ENCODE measurements at regions not wholly inside any gene's neighbourhood (a gene's known extent, or its start where the extent isn't known, plus 50 kb on each side); places are given as distances from the start of the nearest gene placed in this dataset.

DNA sequence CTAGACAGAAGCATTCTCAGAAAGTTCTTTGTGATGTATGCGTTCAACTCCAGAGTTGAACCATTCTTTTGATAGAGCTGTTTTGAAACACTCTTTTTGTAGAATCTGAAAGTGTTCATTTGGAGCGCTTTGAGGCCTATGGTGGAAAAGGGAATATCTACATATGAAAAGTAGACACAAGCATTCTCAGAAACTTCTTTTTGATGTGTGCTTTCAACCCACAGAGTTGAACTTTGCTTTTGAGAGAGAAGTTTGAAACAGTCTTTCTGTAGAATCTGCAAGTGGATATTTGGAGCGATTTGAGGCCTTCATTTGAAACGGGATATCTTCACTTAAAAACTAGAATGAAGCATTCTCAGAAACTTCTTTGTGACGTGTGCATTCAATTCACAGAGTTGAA is 582.6 kb upstream of the ZNF337 start:
- Histone ChIP-seq H3K4me3 (ENCODE audit: low read depth in 1 of 3, low read length in 3 of 3) (no peak overlapping the region), H3K9ac (ENCODE audit: low read depth in 1 of 2, low read length in 2 of 2) (no peak overlapping the region), H3K27ac (ENCODE audit: low read depth in 1 of 2, low read length in 2 of 2) (no peak overlapping the region), H3K36me3 (ENCODE audit: control insufficient read depth in 4 of 4, insufficient read depth in 3 of 4, low read depth in 1 of 4, low read length in 3 of 4) (no peaks in the 10 kb centered on the region), H3K9me3 (ENCODE audit: control insufficient read depth in 4 of 4, low read length in 3 of 4) (no peaks in the 10 kb centered on the region), H3K4me1 (ENCODE audit: control insufficient read depth in 4 of 4, insufficient read depth in 4 of 4, low read length in 3 of 4) (no peaks in the 10 kb centered on the region), H3K27me3 (ENCODE audit: control insufficient read depth in 4 of 4, insufficient read depth in 4 of 4, low read length in 3 of 4) (no peaks in the 10 kb centered on the region)
- TF ChIP-seq, protein P1, sequence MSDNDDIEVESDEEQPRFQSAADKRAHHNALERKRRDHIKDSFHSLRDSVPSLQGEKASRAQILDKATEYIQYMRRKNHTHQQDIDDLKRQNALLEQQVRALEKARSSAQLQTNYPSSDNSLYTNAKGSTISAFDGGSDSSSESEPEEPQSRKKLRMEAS (IDR thresholded peaks at IDR 0.05) = no peak
- TF ChIP-seq HNF4A (conservative IDR thresholded peaks at IDR 0.05) (no peak), YY1 (IDR thresholded peaks at IDR 0.05) (no peak), GABPA (IDR thresholded peaks at IDR 0.05 in 1 of 2, conservative IDR thresholded peaks at IDR 0.05 in 1 of 2) (no peak), RAD21 (IDR thresholded peaks at IDR 0.05) (no peak), TAF1 (conservative IDR thresholded peaks at IDR 0.05) (no peak), JUND (IDR thresholded peaks at IDR 0.05) (no peak), FOXA2 (IDR thresholded peaks at IDR 0.05) (no peak), SP1 (IDR thresholded peaks at IDR 0.05) (no peak), RXRA (IDR thresholded peaks at IDR 0.05) (no peak), NR2F2 (IDR thresholded peaks at IDR 0.05) (no peak), EGR1 (IDR thresholded peaks at IDR 0.05; ENCODE audit: low read depth in 2 of 2) (no peak)
- TF ChIP-seq, protein P2, sequence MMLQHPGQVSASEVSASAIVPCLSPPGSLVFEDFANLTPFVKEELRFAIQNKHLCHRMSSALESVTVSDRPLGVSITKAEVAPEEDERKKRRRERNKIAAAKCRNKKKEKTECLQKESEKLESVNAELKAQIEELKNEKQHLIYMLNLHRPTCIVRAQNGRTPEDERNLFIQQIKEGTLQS (IDR thresholded peaks at IDR 0.05) = no peak
- TF ChIP-seq, protein P3, sequence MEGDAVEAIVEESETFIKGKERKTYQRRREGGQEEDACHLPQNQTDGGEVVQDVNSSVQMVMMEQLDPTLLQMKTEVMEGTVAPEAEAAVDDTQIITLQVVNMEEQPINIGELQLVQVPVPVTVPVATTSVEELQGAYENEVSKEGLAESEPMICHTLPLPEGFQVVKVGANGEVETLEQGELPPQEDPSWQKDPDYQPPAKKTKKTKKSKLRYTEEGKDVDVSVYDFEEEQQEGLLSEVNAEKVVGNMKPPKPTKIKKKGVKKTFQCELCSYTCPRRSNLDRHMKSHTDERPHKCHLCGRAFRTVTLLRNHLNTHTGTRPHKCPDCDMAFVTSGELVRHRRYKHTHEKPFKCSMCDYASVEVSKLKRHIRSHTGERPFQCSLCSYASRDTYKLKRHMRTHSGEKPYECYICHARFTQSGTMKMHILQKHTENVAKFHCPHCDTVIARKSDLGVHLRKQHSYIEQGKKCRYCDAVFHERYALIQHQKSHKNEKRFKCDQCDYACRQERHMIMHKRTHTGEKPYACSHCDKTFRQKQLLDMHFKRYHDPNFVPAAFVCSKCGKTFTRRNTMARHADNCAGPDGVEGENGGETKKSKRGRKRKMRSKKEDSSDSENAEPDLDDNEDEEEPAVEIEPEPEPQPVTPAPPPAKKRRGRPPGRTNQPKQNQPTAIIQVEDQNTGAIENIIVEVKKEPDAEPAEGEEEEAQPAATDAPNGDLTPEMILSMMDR (IDR thresholded peaks at IDR 0.05; ENCODE audit: low read depth, low read length, missing input control) = no peak
- TF ChIP-seq, protein P4, sequence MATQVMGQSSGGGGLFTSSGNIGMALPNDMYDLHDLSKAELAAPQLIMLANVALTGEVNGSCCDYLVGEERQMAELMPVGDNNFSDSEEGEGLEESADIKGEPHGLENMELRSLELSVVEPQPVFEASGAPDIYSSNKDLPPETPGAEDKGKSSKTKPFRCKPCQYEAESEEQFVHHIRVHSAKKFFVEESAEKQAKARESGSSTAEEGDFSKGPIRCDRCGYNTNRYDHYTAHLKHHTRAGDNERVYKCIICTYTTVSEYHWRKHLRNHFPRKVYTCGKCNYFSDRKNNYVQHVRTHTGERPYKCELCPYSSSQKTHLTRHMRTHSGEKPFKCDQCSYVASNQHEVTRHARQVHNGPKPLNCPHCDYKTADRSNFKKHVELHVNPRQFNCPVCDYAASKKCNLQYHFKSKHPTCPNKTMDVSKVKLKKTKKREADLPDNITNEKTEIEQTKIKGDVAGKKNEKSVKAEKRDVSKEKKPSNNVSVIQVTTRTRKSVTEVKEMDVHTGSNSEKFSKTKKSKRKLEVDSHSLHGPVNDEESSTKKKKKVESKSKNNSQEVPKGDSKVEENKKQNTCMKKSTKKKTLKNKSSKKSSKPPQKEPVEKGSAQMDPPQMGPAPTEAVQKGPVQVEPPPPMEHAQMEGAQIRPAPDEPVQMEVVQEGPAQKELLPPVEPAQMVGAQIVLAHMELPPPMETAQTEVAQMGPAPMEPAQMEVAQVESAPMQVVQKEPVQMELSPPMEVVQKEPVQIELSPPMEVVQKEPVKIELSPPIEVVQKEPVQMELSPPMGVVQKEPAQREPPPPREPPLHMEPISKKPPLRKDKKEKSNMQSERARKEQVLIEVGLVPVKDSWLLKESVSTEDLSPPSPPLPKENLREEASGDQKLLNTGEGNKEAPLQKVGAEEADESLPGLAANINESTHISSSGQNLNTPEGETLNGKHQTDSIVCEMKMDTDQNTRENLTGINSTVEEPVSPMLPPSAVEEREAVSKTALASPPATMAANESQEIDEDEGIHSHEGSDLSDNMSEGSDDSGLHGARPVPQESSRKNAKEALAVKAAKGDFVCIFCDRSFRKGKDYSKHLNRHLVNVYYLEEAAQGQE (IDR thresholded peaks at IDR 0.05) = no peak
- TF ChIP-seq, protein P5, sequence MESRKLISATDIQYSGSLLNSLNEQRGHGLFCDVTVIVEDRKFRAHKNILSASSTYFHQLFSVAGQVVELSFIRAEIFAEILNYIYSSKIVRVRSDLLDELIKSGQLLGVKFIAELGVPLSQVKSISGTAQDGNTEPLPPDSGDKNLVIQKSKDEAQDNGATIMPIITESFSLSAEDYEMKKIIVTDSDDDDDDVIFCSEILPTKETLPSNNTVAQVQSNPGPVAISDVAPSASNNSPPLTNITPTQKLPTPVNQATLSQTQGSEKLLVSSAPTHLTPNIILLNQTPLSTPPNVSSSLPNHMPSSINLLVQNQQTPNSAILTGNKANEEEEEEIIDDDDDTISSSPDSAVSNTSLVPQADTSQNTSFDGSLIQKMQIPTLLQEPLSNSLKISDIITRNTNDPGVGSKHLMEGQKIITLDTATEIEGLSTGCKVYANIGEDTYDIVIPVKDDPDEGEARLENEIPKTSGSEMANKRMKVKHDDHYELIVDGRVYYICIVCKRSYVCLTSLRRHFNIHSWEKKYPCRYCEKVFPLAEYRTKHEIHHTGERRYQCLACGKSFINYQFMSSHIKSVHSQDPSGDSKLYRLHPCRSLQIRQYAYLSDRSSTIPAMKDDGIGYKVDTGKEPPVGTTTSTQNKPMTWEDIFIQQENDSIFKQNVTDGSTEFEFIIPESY (IDR thresholded peaks at IDR 0.05) = no peak
- no peak for DNase-seq (ENCODE audit: low spot score)
- 93% methylated on average over 5 of the region's 5 CpGs for WGBS

DNA sequence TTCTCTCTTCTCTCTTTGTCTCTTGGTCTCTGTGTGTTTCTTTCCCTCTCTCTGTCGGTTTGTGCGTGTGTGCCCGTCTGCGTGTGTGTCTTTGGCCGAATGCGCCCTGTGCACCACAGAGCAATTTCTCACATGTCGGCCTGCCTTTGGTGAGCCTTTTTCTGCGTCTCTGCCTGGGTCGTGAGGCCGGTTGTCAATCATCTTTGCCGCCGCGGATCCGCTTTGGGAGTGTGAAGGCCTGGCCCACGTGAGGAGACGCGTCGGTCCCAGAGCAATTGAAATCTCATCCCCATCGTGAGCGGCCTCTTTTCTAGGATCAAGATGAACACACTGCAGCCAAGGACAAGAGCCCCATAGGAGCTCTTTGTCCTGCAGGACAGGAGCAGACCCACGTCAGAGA is 580.7 kb upstream of the ZNF337 start:
- no peak for DNase-seq (ENCODE audit: low spot score)
- no peaks in the 10 kb centered on the region for H3K9me3 ChIP-seq (ENCODE audit: control insufficient read depth in 4 of 4, low read length in 3 of 4)
- no peak overlapping the region for H3K27ac ChIP-seq (ENCODE audit: low read depth in 1 of 2, low read length in 2 of 2)
- no peaks in the 10 kb centered on the region for H3K36me3 ChIP-seq (ENCODE audit: control insufficient read depth in 4 of 4, insufficient read depth in 3 of 4, low read depth in 1 of 4, low read length in 3 of 4)
- no peak overlapping the region for H3K9ac ChIP-seq (ENCODE audit: low read depth in 1 of 2, low read length in 2 of 2)
- 91% methylated on average over 21 of the region's 21 CpGs for WGBS
- no peaks in the 10 kb centered on the region for H3K4me1 ChIP-seq (ENCODE audit: control insufficient read depth in 4 of 4, insufficient read depth in 4 of 4, low read length in 3 of 4)
- H3K27me3 ChIP-seq (ENCODE audit: control insufficient read depth in 4 of 4, insufficient read depth in 4 of 4, low read length in 3 of 4) = no peaks in the 10 kb centered on the region
- H3K4me3 ChIP-seq (ENCODE audit: low read depth in 1 of 3, low read length in 3 of 3) = no peak overlapping the region
- TF ChIP-seq NR2F2 (IDR thresholded peaks at IDR 0.05) (no peak), EGR1 (IDR thresholded peaks at IDR 0.05; ENCODE audit: low read depth in 2 of 2) (no peak), FOXA1 (IDR thresholded peaks at IDR 0.05) (no peak), TAF1 (conservative IDR thresholded peaks at IDR 0.05) (no peak), RXRA (IDR thresholded peaks at IDR 0.05) (no peak), JUND (IDR thresholded peaks at IDR 0.05) (no peak), HNF4G (IDR thresholded peaks at IDR 0.05) (no peak)
- TF ChIP-seq, protein P2 (IDR thresholded peaks at IDR 0.05) = no peak
- TF ChIP-seq, protein P5 (IDR thresholded peaks at IDR 0.05) = no peak
- TF ChIP-seq, protein P3 (IDR thresholded peaks at IDR 0.05; ENCODE audit: low read depth, low read length, missing input control) = no peak
- TF ChIP-seq, protein P1 (IDR thresholded peaks at IDR 0.05) = no peak
